ENCODE measurements at regions not wholly inside any gene's neighbourhood (a gene's known extent, or its start where the extent isn't known, plus 50 kb on each side); places are given as distances from the start of the nearest gene placed in this dataset.

DNA sequence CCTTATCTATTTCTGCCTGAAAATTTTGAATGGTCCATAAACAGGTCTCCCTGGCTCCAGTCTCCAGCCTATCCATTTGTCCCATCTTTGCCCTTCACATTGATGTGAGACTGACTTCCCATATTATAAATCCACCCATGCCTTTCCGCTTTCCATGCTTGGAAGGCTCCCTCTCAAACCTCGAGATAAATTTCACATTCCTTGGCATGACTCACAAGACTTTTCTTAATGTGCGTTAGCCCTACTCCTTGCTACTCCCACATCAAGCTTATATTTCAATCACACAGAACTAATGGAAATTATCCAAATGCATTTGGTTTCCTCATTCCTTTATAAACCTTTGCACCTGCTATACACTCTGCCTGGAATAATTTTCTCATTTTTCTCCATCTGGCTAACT is 163.7 kb upstream of the NTM start:
- Histone ChIP-seq H3K27ac (ENCODE audit: low read length) (no peak overlapping the region), H3K4me1 (ENCODE audit: control insufficient read depth, insufficient read depth, low read length) (no peaks in the 10 kb centered on the region), H3K27me3 (ENCODE audit: control insufficient read depth, insufficient read depth, low read length) (no peaks in the 10 kb centered on the region; the same call in 1 of the 2 replicates), H3K9me3 (ENCODE audit: control insufficient read depth, insufficient read depth, low read depth, low read length) (no peaks in the 10 kb centered on the region), H3K36me3 (ENCODE audit: control insufficient read depth, insufficient read depth, low read length) (no peaks in the 10 kb centered on the region), H3K4me3 (ENCODE audit: low read depth in 2 of 2, low read length in 2 of 2) (no peak overlapping the region)
- ChIA-PET CTCF (no interaction called here), POLR2A (no interaction called here)
- no peak for ATAC-seq
- no peak for DNase-seq (ENCODE audit: low read depth, low spot score)
- no peak for TF ChIP-seq SIN3A (IDR thresholded peaks at IDR 0.05; ENCODE audit: borderline replicate concordance, insufficient read depth, low read depth, low read length)
- TF ChIP-seq TCF7L2 (IDR thresholded peaks at IDR 0.05; ENCODE audit: low read depth, low read length) = no peak
- no peak for TF ChIP-seq POLR2AphosphoS5 (IDR thresholded peaks at IDR 0.05; ENCODE audit: low read depth, low read length)
- TF ChIP-seq, protein P1, sequence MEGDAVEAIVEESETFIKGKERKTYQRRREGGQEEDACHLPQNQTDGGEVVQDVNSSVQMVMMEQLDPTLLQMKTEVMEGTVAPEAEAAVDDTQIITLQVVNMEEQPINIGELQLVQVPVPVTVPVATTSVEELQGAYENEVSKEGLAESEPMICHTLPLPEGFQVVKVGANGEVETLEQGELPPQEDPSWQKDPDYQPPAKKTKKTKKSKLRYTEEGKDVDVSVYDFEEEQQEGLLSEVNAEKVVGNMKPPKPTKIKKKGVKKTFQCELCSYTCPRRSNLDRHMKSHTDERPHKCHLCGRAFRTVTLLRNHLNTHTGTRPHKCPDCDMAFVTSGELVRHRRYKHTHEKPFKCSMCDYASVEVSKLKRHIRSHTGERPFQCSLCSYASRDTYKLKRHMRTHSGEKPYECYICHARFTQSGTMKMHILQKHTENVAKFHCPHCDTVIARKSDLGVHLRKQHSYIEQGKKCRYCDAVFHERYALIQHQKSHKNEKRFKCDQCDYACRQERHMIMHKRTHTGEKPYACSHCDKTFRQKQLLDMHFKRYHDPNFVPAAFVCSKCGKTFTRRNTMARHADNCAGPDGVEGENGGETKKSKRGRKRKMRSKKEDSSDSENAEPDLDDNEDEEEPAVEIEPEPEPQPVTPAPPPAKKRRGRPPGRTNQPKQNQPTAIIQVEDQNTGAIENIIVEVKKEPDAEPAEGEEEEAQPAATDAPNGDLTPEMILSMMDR (IDR thresholded peaks at IDR 0.05) = no peak
- TF ChIP-seq, protein P2, sequence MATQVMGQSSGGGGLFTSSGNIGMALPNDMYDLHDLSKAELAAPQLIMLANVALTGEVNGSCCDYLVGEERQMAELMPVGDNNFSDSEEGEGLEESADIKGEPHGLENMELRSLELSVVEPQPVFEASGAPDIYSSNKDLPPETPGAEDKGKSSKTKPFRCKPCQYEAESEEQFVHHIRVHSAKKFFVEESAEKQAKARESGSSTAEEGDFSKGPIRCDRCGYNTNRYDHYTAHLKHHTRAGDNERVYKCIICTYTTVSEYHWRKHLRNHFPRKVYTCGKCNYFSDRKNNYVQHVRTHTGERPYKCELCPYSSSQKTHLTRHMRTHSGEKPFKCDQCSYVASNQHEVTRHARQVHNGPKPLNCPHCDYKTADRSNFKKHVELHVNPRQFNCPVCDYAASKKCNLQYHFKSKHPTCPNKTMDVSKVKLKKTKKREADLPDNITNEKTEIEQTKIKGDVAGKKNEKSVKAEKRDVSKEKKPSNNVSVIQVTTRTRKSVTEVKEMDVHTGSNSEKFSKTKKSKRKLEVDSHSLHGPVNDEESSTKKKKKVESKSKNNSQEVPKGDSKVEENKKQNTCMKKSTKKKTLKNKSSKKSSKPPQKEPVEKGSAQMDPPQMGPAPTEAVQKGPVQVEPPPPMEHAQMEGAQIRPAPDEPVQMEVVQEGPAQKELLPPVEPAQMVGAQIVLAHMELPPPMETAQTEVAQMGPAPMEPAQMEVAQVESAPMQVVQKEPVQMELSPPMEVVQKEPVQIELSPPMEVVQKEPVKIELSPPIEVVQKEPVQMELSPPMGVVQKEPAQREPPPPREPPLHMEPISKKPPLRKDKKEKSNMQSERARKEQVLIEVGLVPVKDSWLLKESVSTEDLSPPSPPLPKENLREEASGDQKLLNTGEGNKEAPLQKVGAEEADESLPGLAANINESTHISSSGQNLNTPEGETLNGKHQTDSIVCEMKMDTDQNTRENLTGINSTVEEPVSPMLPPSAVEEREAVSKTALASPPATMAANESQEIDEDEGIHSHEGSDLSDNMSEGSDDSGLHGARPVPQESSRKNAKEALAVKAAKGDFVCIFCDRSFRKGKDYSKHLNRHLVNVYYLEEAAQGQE (IDR thresholded peaks at IDR 0.05; ENCODE audit: insufficient read depth in 1 of 2, low read depth in 2 of 2, low read length in 1 of 2) = no peak
- no TSS peak for BruUV-seq (replicated peaks)
- intact Hi-C loops (cut with micrococcal nuclease; ENCODE audit: unreplicated experiment) (no loop called here), in situ Hi-C loops (cut with HindIII; ENCODE audit: low pct_unique_long_range_greater_than_20kb, low sequenced_read_pairs) (no loop called here)

DNA sequence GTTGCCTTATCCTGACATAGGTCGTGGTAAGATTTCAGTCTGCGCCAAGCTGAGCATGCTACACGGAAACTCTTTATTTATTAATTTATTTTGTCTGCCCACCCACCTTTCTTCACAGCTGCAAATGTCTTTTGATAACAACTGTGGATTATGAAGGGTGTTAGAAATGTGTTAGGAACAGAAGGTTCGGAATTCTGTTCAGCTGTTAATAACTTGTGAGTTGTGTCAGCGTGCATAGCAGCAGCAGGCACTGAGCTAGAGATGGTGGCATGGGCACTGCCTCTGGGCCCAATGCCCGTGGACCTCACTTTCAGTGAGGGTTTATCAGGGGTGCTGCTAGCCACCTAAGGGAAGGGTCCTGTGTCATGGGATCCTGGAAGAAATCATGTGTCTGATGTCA is 162.5 kb upstream of the NTM start:
- ChIA-PET CTCF (no interaction called here), POLR2A (no interaction called here)
- BruUV-seq (replicated peaks) = no TSS peak
- in situ Hi-C loops (cut with HindIII; ENCODE audit: low pct_unique_long_range_greater_than_20kb, low sequenced_read_pairs) = no loop called here
- Histone ChIP-seq H3K27me3 (ENCODE audit: control insufficient read depth, insufficient read depth, low read length) (no peaks in the 10 kb centered on the region), H3K9me3 (ENCODE audit: control insufficient read depth, insufficient read depth, low read depth, low read length) (no peaks in the 10 kb centered on the region), H3K27ac (ENCODE audit: low read length) (no peak overlapping the region), H3K4me3 (ENCODE audit: low read depth in 2 of 2, low read length in 2 of 2) (no peak overlapping the region), H3K36me3 (ENCODE audit: control insufficient read depth, insufficient read depth, low read length) (no peaks in the 10 kb centered on the region), H3K4me1 (ENCODE audit: control insufficient read depth, insufficient read depth, low read length) (no peaks in the 10 kb centered on the region)
- no peak for DNase-seq (ENCODE audit: low read depth, low spot score)
- TF ChIP-seq POLR2AphosphoS5 (IDR thresholded peaks at IDR 0.05; ENCODE audit: low read depth, low read length) (no peak), TCF7L2 (IDR thresholded peaks at IDR 0.05; ENCODE audit: low read depth, low read length) (no peak), SIN3A (IDR thresholded peaks at IDR 0.05; ENCODE audit: borderline replicate concordance, insufficient read depth, low read depth, low read length) (no peak)
- TF ChIP-seq, protein P1 (IDR thresholded peaks at IDR 0.05) = no peak
- TF ChIP-seq, protein P2 (IDR thresholded peaks at IDR 0.05; ENCODE audit: insufficient read depth in 1 of 2, low read depth in 2 of 2, low read length in 1 of 2) = no peak
- no peak for ATAC-seq
- intact Hi-C loops (cut with micrococcal nuclease; ENCODE audit: unreplicated experiment) = no loop called here
